ENCODE measurements at regions not wholly inside any gene's neighbourhood (a gene's known extent, or its start where the extent isn't known, plus 50 kb on each side); places are given as distances from the start of the nearest gene placed in this dataset.

DNA sequence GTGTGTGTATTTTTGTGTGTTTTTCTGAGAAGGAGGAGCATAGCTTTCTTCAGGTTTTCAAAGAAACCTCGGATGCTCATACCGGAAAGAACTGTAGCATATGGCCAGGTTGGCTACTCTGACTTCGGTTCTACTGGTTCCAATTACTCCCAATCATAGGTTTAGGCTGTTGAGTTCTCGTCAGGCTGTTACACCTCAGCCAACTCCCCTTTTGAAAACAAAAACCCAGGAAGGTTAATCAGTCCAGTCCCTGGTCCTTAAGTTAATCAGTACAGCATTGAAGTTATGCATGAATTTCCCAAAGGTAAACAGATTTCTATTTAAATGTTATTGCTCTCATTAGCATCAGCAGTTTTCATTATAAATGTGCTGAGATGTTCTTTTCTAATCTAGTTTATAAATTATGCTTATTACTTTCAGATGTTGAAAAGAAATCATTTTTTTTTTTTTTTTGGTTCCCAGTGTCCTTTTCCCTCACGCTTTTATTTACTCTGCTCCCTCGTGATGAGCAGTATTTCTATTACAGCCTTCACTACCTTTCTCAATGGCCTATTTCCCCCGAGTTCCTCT, 111.0 kb downstream of the NPIPB5 start:
- TF ChIP-seq USF2 (IDR thresholded peaks at IDR 0.05; ENCODE audit: borderline replicate concordance, low read depth, low read length) (no peak), CHD2 (IDR thresholded peaks at IDR 0.05; ENCODE audit: low read length, partially characterized antibody) (no peak), YY1 (IDR thresholded peaks at IDR 0.05; ENCODE audit: low read depth) (no peak)
- TF ChIP-seq, protein P1, sequence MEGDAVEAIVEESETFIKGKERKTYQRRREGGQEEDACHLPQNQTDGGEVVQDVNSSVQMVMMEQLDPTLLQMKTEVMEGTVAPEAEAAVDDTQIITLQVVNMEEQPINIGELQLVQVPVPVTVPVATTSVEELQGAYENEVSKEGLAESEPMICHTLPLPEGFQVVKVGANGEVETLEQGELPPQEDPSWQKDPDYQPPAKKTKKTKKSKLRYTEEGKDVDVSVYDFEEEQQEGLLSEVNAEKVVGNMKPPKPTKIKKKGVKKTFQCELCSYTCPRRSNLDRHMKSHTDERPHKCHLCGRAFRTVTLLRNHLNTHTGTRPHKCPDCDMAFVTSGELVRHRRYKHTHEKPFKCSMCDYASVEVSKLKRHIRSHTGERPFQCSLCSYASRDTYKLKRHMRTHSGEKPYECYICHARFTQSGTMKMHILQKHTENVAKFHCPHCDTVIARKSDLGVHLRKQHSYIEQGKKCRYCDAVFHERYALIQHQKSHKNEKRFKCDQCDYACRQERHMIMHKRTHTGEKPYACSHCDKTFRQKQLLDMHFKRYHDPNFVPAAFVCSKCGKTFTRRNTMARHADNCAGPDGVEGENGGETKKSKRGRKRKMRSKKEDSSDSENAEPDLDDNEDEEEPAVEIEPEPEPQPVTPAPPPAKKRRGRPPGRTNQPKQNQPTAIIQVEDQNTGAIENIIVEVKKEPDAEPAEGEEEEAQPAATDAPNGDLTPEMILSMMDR (IDR thresholded peaks at IDR 0.05): no peak
- TF ChIP-seq, protein P2, sequence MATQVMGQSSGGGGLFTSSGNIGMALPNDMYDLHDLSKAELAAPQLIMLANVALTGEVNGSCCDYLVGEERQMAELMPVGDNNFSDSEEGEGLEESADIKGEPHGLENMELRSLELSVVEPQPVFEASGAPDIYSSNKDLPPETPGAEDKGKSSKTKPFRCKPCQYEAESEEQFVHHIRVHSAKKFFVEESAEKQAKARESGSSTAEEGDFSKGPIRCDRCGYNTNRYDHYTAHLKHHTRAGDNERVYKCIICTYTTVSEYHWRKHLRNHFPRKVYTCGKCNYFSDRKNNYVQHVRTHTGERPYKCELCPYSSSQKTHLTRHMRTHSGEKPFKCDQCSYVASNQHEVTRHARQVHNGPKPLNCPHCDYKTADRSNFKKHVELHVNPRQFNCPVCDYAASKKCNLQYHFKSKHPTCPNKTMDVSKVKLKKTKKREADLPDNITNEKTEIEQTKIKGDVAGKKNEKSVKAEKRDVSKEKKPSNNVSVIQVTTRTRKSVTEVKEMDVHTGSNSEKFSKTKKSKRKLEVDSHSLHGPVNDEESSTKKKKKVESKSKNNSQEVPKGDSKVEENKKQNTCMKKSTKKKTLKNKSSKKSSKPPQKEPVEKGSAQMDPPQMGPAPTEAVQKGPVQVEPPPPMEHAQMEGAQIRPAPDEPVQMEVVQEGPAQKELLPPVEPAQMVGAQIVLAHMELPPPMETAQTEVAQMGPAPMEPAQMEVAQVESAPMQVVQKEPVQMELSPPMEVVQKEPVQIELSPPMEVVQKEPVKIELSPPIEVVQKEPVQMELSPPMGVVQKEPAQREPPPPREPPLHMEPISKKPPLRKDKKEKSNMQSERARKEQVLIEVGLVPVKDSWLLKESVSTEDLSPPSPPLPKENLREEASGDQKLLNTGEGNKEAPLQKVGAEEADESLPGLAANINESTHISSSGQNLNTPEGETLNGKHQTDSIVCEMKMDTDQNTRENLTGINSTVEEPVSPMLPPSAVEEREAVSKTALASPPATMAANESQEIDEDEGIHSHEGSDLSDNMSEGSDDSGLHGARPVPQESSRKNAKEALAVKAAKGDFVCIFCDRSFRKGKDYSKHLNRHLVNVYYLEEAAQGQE (IDR thresholded peaks at IDR 0.05; ENCODE audit: low read depth, low read length): no peak

Measured in SK-N-SH (cell line).